ENCODE measurements at regions not wholly inside any gene's neighbourhood (a gene's known extent, or its start where the extent isn't known, plus 50 kb on each side); places are given as distances from the start of the nearest gene placed in this dataset.
"Not testable (repeated sequence)": the region's sequence is repeated elsewhere in the genome, so short reads cannot be mapped to it uniquely, and the experiment has no call there.

DNA sequence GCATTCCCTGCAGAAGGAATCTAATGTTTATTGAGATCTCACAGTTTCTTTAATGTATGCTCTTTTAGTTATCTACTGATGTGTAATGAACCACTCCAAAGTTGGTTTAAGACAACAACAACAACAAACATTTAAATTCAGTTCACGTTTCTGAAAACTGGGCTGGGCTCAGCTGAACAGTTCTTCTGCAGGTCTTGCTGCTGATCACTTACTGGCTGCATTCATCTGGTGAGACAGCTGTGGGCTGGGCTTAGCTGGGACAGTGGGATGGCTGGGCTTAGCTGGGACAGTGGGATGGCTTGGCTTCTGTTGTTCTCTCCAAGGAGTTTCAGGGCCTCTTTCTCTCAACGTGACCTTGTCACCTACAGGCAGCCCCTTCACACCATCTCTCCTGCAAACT is 544.3 kb upstream of the CDH5 start:
- Mint-ChIP-seq H3K27ac (no peak overlapping the region), H3K4me3 (no peak overlapping the region), H3K27me3 (ENCODE audit: low read depth, poor library complexity) (peaks cover 6% of the 10 kb centered on the region), H3K36me3 (ENCODE audit: low read depth) (no peaks in the 10 kb centered on the region), H3K9me3 (no peaks in the 10 kb centered on the region), H3K4me1 (peaks cover 19% of the 10 kb centered on the region)
- TF ChIP-seq, protein P1, sequence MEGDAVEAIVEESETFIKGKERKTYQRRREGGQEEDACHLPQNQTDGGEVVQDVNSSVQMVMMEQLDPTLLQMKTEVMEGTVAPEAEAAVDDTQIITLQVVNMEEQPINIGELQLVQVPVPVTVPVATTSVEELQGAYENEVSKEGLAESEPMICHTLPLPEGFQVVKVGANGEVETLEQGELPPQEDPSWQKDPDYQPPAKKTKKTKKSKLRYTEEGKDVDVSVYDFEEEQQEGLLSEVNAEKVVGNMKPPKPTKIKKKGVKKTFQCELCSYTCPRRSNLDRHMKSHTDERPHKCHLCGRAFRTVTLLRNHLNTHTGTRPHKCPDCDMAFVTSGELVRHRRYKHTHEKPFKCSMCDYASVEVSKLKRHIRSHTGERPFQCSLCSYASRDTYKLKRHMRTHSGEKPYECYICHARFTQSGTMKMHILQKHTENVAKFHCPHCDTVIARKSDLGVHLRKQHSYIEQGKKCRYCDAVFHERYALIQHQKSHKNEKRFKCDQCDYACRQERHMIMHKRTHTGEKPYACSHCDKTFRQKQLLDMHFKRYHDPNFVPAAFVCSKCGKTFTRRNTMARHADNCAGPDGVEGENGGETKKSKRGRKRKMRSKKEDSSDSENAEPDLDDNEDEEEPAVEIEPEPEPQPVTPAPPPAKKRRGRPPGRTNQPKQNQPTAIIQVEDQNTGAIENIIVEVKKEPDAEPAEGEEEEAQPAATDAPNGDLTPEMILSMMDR (IDR thresholded peaks at IDR 0.05) = no peak
- no peak for DNase-seq

DNA sequence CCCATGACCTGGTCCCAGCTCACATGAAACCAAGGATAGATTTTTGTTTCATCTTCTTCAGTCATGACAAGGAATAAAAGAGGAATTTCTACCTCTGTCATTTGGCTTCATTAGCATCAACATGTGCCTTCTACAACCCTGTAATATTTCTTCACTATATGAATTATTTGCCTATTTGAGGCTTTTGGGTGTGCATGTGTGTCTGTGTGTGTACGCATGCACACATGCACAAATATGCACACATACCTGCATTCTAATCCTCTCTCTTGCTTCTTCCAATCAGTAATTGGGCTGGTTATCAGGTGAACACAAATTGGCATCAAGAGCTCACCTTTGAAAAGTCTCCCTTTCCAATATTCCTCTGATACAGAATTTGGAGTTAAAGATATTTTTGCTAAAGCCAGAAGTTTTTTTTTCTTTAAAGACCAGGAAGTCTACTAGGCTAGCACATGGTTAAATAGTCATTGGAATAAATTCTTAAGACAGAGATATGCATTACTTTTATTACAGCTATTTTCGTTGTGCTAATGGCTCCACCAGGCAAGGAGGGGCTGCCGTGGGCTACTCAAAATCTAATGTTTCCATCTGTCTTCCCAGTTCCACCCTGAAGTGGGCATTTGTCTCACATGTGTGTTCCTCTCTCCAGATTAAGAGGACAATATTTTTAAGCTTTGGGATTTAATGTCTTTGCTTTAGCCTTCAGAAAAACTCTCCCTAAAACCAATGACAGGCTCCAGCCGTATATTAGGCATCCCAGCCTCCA is 547.2 kb upstream of the CDH5 start:
- DNase-seq = no peak
- no peak overlapping the region for H3K4me3 Mint-ChIP-seq
- TF ChIP-seq, protein P1 (IDR thresholded peaks at IDR 0.05) = no peak
- H3K9me3 Mint-ChIP-seq = no peaks in the 10 kb centered on the region
- no peak overlapping the region for H3K27ac Mint-ChIP-seq
- peaks cover 6% of the 10 kb centered on the region for H3K27me3 Mint-ChIP-seq (ENCODE audit: low read depth, poor library complexity)
- H3K36me3 Mint-ChIP-seq (ENCODE audit: low read depth) = no peaks in the 10 kb centered on the region
- no peaks in the 10 kb centered on the region for H3K4me1 Mint-ChIP-seq

DNA sequence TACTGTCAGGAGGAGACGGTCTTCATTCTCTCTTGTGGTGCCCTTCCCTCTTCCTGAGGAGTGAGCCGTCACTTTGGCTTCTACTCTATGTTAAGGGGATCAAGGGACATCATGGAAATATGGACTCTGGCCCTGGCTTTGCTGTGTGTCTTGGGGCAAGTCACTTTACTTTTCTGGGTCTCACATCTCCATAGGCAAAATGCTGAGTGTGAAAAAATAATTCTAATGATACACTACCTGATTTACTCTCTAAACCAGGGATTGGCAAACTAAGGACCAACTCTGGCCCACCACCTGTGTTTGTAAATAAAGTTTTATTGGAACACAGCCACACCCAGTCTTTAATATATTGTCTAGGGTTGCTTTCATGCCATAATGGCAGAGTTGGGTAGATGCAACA is 548.7 kb upstream of the CDH5 start:
- H3K27ac Mint-ChIP-seq = no peak overlapping the region
- no peaks in the 10 kb centered on the region for H3K36me3 Mint-ChIP-seq (ENCODE audit: low read depth)
- no peaks in the 10 kb centered on the region for H3K9me3 Mint-ChIP-seq
- no peak for DNase-seq
- TF ChIP-seq, protein P1 (IDR thresholded peaks at IDR 0.05) = no peak
- no peak overlapping the region for H3K4me3 Mint-ChIP-seq
- no peaks in the 10 kb centered on the region for H3K4me1 Mint-ChIP-seq
- peaks cover 3% of the 10 kb centered on the region for H3K27me3 Mint-ChIP-seq (ENCODE audit: low read depth, poor library complexity)

DNA sequence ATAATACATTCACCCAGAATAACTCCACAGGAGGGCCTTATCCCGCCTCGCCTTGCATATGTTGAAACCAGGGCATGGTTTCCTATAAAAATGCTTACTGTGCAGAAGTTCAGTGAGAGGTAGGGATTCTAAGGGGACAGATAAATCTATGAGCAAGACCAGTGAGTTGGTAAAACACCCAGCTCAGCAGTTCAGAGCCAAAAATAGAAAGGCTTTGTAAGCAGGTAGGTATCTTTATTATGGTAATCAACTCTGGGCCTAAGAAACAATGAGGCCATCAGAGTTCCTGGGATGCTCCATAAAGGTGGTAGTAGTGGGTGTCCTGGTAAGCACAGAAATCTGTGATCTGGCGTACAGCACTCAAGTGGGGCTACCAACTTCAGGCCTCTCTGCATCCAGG is 549.4 kb upstream of the CDH5 start:
- H3K9me3 Mint-ChIP-seq = no peaks in the 10 kb centered on the region
- no peaks in the 10 kb centered on the region for H3K4me1 Mint-ChIP-seq
- no peak for DNase-seq
- peaks cover 3% of the 10 kb centered on the region for H3K27me3 Mint-ChIP-seq (ENCODE audit: low read depth, poor library complexity)
- H3K36me3 Mint-ChIP-seq (ENCODE audit: low read depth) = no peaks in the 10 kb centered on the region
- H3K4me3 Mint-ChIP-seq = no peak overlapping the region
- TF ChIP-seq, protein P1 (IDR thresholded peaks at IDR 0.05) = no peak
- no peak overlapping the region for H3K27ac Mint-ChIP-seq

DNA sequence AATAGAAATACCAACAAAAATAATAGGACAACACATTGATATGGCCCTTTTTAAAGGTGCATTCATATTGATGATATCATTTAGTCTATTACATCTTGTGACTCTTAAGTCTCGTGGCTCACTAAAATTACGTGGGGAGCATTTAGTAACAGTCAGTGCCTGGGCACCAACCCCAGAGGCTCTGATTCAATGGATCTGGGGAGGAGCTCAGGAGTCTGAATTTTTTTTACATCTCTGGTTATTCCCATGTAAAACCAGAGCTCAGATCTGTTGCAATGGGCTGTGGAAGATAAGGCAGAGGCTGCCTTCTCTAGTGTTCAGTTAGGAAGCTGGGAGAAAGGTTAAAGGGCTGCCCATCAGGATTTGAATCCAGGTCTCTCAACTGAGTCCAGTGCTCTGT is 549.9 kb upstream of the CDH5 start:
- peaks cover 3% of the 10 kb centered on the region for H3K27me3 Mint-ChIP-seq (ENCODE audit: low read depth, poor library complexity)
- DNase-seq = no peak
- no peaks in the 10 kb centered on the region for H3K36me3 Mint-ChIP-seq (ENCODE audit: low read depth)
- H3K4me3 Mint-ChIP-seq = no peak overlapping the region
- no peaks in the 10 kb centered on the region for H3K4me1 Mint-ChIP-seq
- no peaks in the 10 kb centered on the region for H3K9me3 Mint-ChIP-seq
- TF ChIP-seq, protein P1 (IDR thresholded peaks at IDR 0.05) = no peak
- H3K27ac Mint-ChIP-seq = no peak overlapping the region

DNA sequence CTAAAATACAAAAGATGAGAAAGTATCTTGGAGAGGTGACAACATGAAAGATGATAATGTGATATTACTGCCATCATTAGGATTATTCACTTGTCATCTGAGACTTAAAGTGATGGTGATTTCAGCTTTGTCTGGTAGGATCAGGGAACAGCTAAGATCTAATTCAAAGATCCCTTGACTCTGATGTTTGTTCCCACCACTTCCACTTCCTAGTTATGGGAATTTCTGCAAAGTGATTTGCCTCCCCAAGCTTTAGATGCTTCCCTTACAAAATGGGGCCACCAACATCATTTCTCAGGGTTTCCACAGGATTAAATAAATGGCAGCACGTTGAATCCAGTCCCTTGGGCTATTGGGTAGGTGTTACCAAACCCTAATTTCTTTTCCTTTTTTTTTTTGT is 550.8 kb upstream of the CDH5 start:
- TF ChIP-seq, protein P1 (IDR thresholded peaks at IDR 0.05) = no peak
- Mint-ChIP-seq H3K27me3 (ENCODE audit: low read depth, poor library complexity) (no peaks in the 10 kb centered on the region), H3K4me3 (no peak overlapping the region), H3K27ac (no peak overlapping the region), H3K9me3 (no peaks in the 10 kb centered on the region), H3K4me1 (no peaks in the 10 kb centered on the region), H3K36me3 (ENCODE audit: low read depth) (no peaks in the 10 kb centered on the region)
- no peak for DNase-seq

DNA sequence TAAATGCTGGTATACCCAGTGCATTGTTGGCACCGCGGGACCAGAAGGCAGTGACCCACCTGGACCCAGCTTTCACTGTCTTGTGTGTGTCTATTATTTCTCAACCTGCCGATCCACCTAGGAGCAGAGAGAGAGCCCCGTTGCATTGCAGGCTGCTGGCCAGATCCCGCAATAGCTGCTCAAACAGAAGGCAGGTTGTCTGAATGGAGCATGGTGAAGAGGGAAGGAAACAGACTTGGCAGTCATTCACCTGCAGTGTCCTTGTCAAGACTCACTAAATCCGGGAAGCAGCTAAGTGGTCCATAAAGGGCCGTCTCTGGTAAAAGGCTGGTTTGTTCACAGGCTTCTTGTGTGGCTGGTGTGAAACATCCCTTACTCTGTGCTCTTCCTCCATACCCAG is 552.6 kb upstream of the CDH5 start:
- not testable (repeated sequence) for H3K36me3 Mint-ChIP-seq (ENCODE audit: low read depth); DNase-seq; H3K27ac Mint-ChIP-seq; H3K9me3 Mint-ChIP-seq; H3K4me1 Mint-ChIP-seq; H3K4me3 Mint-ChIP-seq; H3K27me3 Mint-ChIP-seq (ENCODE audit: low read depth, poor library complexity)
